K562 (cell line): ENCODE measurements at regions not wholly inside any gene's neighbourhood (a gene's known extent, or its start where the extent isn't known, plus 50 kb on each side); places are given as distances from the start of the nearest gene placed in this dataset.
A peak's percentile ranks its signal among the peaks of the same experiment; 100 is the strongest.

Source experiments
- ATAC-seq: fragments of 200-7000 bp; cut with Tn5 transposase; 3 replicates; pipeline ENCODE4 v1.9.1; 2020; ENCODE audit warnings: moderate library complexity
- BruUV-seq: library from RNA; stranded (reverse); fragments of 400-500 nt; replicated peaks from 2 replicates; lab custom pipeline; 2021; lab: Mats Ljungman, UMichigan
- CTCF ChIA-PET: fragments of 300-600 bp; formaldehyde crosslinking; extraction: SDS; loops from one replicate; lab custom pipeline; 2021; ENCODE audit warnings: low intra/inter-chr PET ratio; lab: Yijun Ruan, JAX
- POLR2A ChIA-PET: fragments of 300-600, 350-650 bp; sonication (Branson Sonifier 250); formaldehyde crosslinking; extraction: SDS; loops from one replicate; lab custom pipeline; 2021; ENCODE audit warnings: antibody characterized with exemption, inconsistent platforms; lab: Yijun Ruan, JAX
- DNase-seq, 4 experiments: peaks; one replicate each; pipeline versions ENCODE4 v3.0.0 to v3.0.0-alpha.2; 2011 to 2018; ENCODE audit warnings: low spot score in 3 of 4, mixed read lengths in 3 of 4; ENCODE audit errors: extremely low read depth in 1 of 4
- FAIRE-seq: peaks from 2 replicates; lab custom pipeline; 2011; peaks lifted over from hg19 to GRCh38; lab: Jason Lieb, UNC
- H2AFZ ChIP-seq: 2 replicates; pipeline ENCODE4 v1.6.0; 2011; ENCODE audit warnings: low read depth, low read length, control low read depth, inconsistent platforms
- H3K27ac ChIP-seq: fragments of 200-600 bp; 3 replicates; pipeline ENCODE4 v1.8.0; 2011; ENCODE audit warnings: low read depth, mild to moderate bottlenecking, control low read depth, inconsistent platforms, low read length, moderate library complexity, mixed read lengths; ENCODE audit errors: extremely low read depth
- H3K27me3 ChIP-seq, 2 experiments: fragments of 300-600 bp in 1 of 2; 2 replicates in 1 of 2; 3 replicates in 1 of 2; pipeline versions ENCODE4 v1.6.0 to v1.8.0; 2011; ENCODE audit warnings: inconsistent platforms in 2 of 2, low read length in 2 of 2, mild to moderate bottlenecking in 1 of 2, mixed read lengths in 1 of 2, moderate library complexity in 1 of 2; ENCODE audit not compliant: control insufficient read depth in 2 of 2, insufficient read depth in 2 of 2
- H3K36me3 ChIP-seq: fragments of 300-600 bp; 3 replicates; pipeline ENCODE4 v1.8.0; 2011; ENCODE audit warnings: mild to moderate bottlenecking, low read length, inconsistent platforms; ENCODE audit not compliant: control insufficient read depth, insufficient read depth
- H3K4me1 ChIP-seq, 2 experiments: fragments of 200-600 bp in 1 of 2; replicated peaks in 1 of 2; 2 replicates in 1 of 2; 3 replicates in 1 of 2; pipeline versions ENCODE4 v1.5.1 to v1.8.0; 2011; ENCODE audit warnings: inconsistent platforms in 2 of 2, low read length in 2 of 2, mild to moderate bottlenecking in 1 of 2, mixed read lengths in 1 of 2, moderate library complexity in 1 of 2; ENCODE audit not compliant: control insufficient read depth in 2 of 2, insufficient read depth in 2 of 2
- H3K4me2 ChIP-seq: 2 replicates; pipeline ENCODE4 v1.6.1; 2011; ENCODE audit warnings: low read length, control low read depth, inconsistent platforms, mixed read lengths; ENCODE audit not compliant: insufficient read depth
- H3K4me3 ChIP-seq: fragments of 200-600 bp; sonication (generic), shearing (Covaris generic); 2 replicates; pipeline ENCODE4 v1.5.1; 2016; ENCODE audit warnings: control low read depth, inconsistent platforms
- H3K79me2 ChIP-seq: fragments of 200-600 bp; 3 replicates; pipeline ENCODE4 v1.8.0; 2011; ENCODE audit warnings: low read length, inconsistent platforms; ENCODE audit not compliant: control insufficient read depth, insufficient read depth
- H3K9ac ChIP-seq, 2 experiments: 2 replicates each; pipeline versions ENCODE4 v1.6.0 to v1.6.1; 2011; ENCODE audit warnings: low read depth in 2 of 2, low read length in 2 of 2, control low read depth in 1 of 2, inconsistent platforms in 1 of 2, mild to moderate bottlenecking in 1 of 2, mixed read lengths in 1 of 2; ENCODE audit not compliant: insufficient read depth in 1 of 2
- H3K9me1 ChIP-seq: one replicate; pipeline ENCODE4 v1.6.0; 2011; ENCODE audit warnings: inconsistent platforms, mild to moderate bottlenecking, low read length, moderate library complexity; ENCODE audit not compliant: control insufficient read depth, insufficient read depth
- H3K9me3 ChIP-seq: replicated peaks from 2 replicates; pipeline ENCODE4 v1.5.1; 2011; ENCODE audit warnings: low read depth, low read length, inconsistent platforms; ENCODE audit not compliant: control insufficient read depth, insufficient read depth
- H4K20me1 ChIP-seq: replicated peaks from 2 replicates; pipeline ENCODE4 v1.6.1; 2011; ENCODE audit warnings: low read length, inconsistent platforms, mixed read lengths; ENCODE audit not compliant: control insufficient read depth, insufficient read depth
- ARID2 ChIP-seq: fragments of 450-650 bp; IDR thresholded peaks from 2 replicates; pipeline ENCODE4 v1.6.1; 2017; ENCODE audit warnings: antibody characterized with exemption, mild to moderate bottlenecking
- ARNT ChIP-seq, 2 experiments: fragments of 450-650 bp; IDR thresholded peaks; 2 replicates each; pipeline ENCODE4 v1.6.1; 2016; ENCODE audit warnings: mild to moderate bottlenecking in 1 of 2
- CREM ChIP-seq: IDR thresholded peaks from 2 replicates; pipeline ENCODE4 v1.6.1; 2014; ENCODE audit warnings: antibody characterized with exemption, low read depth
- EHMT2 ChIP-seq: fragments of 450-650 bp; IDR thresholded peaks from 2 replicates; pipeline ENCODE4 v1.6.1; 2018; ENCODE audit warnings: antibody characterized with exemption
- ELF1 ChIP-seq: fragments of 200-800 bp; sonication (Bioruptor generic); IDR thresholded peaks from 2 replicates; pipeline ENCODE4 v1.6.1; 2016; ENCODE audit warnings: missing genetic modification characterization, missing compliant biosample characterization
- HDGF ChIP-seq: fragments of 450-650 bp; IDR thresholded peaks from 2 replicates; pipeline ENCODE4 v1.6.1; 2016
- JUND ChIP-seq, 2 experiments: IDR thresholded peaks; 2 replicates in 1 of 2; 3 replicates in 1 of 2; pipeline ENCODE4 v1.6.1; 2011; ENCODE audit warnings: borderline replicate concordance in 2 of 2, low read depth in 2 of 2, low read length in 2 of 2, improper control_type of control experiment in 1 of 2, missing biosample characterization in 1 of 2, missing genetic modification characterization in 1 of 2, missing genetic modification reagents in 1 of 2
- KDM5B ChIP-seq: fragments of 200-600 bp; sonication (generic); IDR thresholded peaks from 2 replicates; pipeline ENCODE4 v1.6.1; 2012; ENCODE audit warnings: low read depth, mild to moderate bottlenecking, moderate library complexity, low read length, control low read depth, inconsistent platforms; ENCODE audit not compliant: insufficient replicate concordance
- MAFG ChIP-seq: fragments of 450-650 bp; conservative IDR thresholded peaks from 2 replicates; pipeline ENCODE4 v1.6.1; 2016; ENCODE audit warnings: missing genetic modification characterization, missing compliant biosample characterization
- NR4A1 ChIP-seq, 2 experiments: fragments of 250-450 bp in 1 of 2; fragments of 450-650 bp in 1 of 2; sonication (Bioruptor Pico) in 1 of 2; IDR thresholded peaks; 2 replicates each; pipeline versions ENCODE4 v1.4.0 to v1.6.1; 2016 to 2020; ENCODE audit warnings: mild to moderate bottlenecking in 2 of 2, missing compliant biosample characterization in 1 of 2, missing genetic modification characterization in 1 of 2, moderate library complexity in 1 of 2
- PHB2 ChIP-seq: fragments of 450-650 bp; IDR thresholded peaks from 2 replicates; pipeline ENCODE4 v1.6.1; 2017; ENCODE audit warnings: low read depth
- PKNOX1 ChIP-seq: fragments of 450-650 bp; IDR thresholded peaks from 2 replicates; pipeline ENCODE4 v1.6.1; 2016
- POLR2AphosphoS2 ChIP-seq: IDR thresholded peaks from 2 replicates; pipeline ENCODE4 v1.6.1; 2012; ENCODE audit warnings: low read length, improper control_type of control experiment
- SPI1 ChIP-seq: IDR thresholded peaks from 2 replicates; pipeline ENCODE4 v1.6.1; 2011; ENCODE audit warnings: low read depth, low read length, control low read depth, borderline replicate concordance
- SRSF3 ChIP-seq: fragments of 200-400 bp; formaldehyde crosslinking; IDR thresholded peaks from 2 replicates; pipeline ENCODE4 v1.6.1; 2016; ENCODE audit warnings: mild to moderate bottlenecking, low read length, moderate library complexity; ENCODE audit not compliant: insufficient read depth
- ZNF134 ChIP-seq: fragments of 250-450 bp; sonication (Bioruptor Pico); conservative IDR thresholded peaks from 2 replicates; pipeline ENCODE4 v1.4.0; 2020
- ZNF175 ChIP-seq: fragments of 200-800 bp; sonication (Bioruptor generic); IDR thresholded peaks from 2 replicates; pipeline ENCODE4 v1.6.1; 2016; ENCODE audit warnings: low read depth, mild to moderate bottlenecking, missing genetic modification characterization, missing compliant biosample characterization
- ZNF23 ChIP-seq: fragments of 250-450 bp; sonication (Bioruptor Pico); IDR thresholded peaks from 2 replicates; pipeline ENCODE4 v1.4.0; 2020; ENCODE audit warnings: mild to moderate bottlenecking
- ZNF253 ChIP-seq: fragments of 250-450 bp; sonication (Bioruptor Pico); conservative IDR thresholded peaks from 2 replicates; pipeline ENCODE4 v1.6.1; 2021; ENCODE audit warnings: mild to moderate bottlenecking
- ZNF512 ChIP-seq: IDR thresholded peaks from 2 replicates; pipeline ENCODE4 v1.6.1; 2016; ENCODE audit warnings: missing genetic modification characterization, missing compliant biosample characterization
- ZNF668 ChIP-seq: fragments of 250-450 bp; sonication (Bioruptor Pico); IDR thresholded peaks from 2 replicates; pipeline ENCODE4 v1.8.0; 2022; ENCODE audit warnings: mild to moderate bottlenecking, inconsistent platforms
- WGBS: fragments of 100-300 bp; shearing (Covaris generic); methylation state at CpG from one replicate; pipeline ENCODE4 v1.1.6; 2016; ENCODE audit warnings: low coverage, mixed read lengths; ENCODE audit not compliant: insufficient coverage; ENCODE audit errors: missing lambda C conversion rate; 5-methylcytosine and 5-hydroxymethylcytosine counted together
- in situ Hi-C: fragments of 300-500 bp; cut with MboI; formaldehyde crosslinking; loops from 4 replicates; pipeline ENCODE4 v1.15.0; 2018; ENCODE audit warnings: inconsistent platforms, mixed read lengths
- intact Hi-C: fragments of 100-400 bp; cut with micrococcal nuclease; formaldehyde crosslinking; loops from 2 replicates; pipeline ENCODE4 v1.14.2; 2022

GRCh38 chr2:195533771-195534642, 123.0 kb upstream of the SLC39A10 start:
- peak overlapping the region; percentile 52 for H3K4me2 ChIP-seq
- H3K27ac ChIP-seq = peak overlapping the region; percentile 58; the same call in 2 of the 3 replicates
- in situ Hi-C loops (no loop called here), intact Hi-C loops (loop anchor here (10.0 kb wide), 1 partner anchor 531 kb away; the partner anchor contains the start of gene DNAH7)
- POLR2A ChIA-PET = interaction anchor here (1.1 kb wide), 2 partner anchors 69 to 126 kb away, joined by 3 read pairs; no protein-coding TSS in a partner anchor
- no peak overlapping the region for H3K4me3 ChIP-seq
- no peaks in the 10 kb centered on the region for H4K20me1 ChIP-seq
- peak in 2 of 4 experiments; percentile 21 to 67 for DNase-seq
- H3K36me3 ChIP-seq = no peaks in the 10 kb centered on the region
- H3K4me1 ChIP-seq = peaks cover 10 to 57% of the 10 kb centered on the region in 2 experiments
- H2AFZ ChIP-seq = peak overlapping the region; percentile 80
- no peaks in the 10 kb centered on the region for H3K9me1 ChIP-seq
- no peaks in the 10 kb centered on the region for H3K27me3 ChIP-seq
- no peaks in the 10 kb centered on the region for H3K9me3 ChIP-seq
- CTCF ChIA-PET = no interaction called here
- H3K9ac ChIP-seq = peak overlapping the region; percentile 19 to 20; a peak in 1 of 4 replicates
- BruUV-seq = no TSS peak
- ATAC-seq = peak; percentile 61
- no peaks in the 10 kb centered on the region for H3K79me2 ChIP-seq
- FAIRE-seq = peak; percentile 81
- WGBS = 15% methylated on average over 8 of the region's 8 CpGs
- TF ChIP-seq SRSF3 (no peak), ZNF23 (CRISPR knock-in tag) (no peak), ZNF253 (no peak), PHB2 (no peak), ZNF134 (CRISPR knock-in tag) (no peak), SPI1 (no peak), ZNF668 (CRISPR knock-in tag) (no peak), HDGF (no peak), NR4A1 (CRISPR knock-in tag; IDR thresholded peaks at IDR 0.05) (no peak), NR4A1 (tag; IDR thresholded peaks at IDR 0.05) (no peak), ZNF512 (tag) (no peak), ZNF175 (CRISPR knock-in tag) (peak; percentile 63; the same call in 1 of the 2 replicates), JUND (IDR thresholded peaks at IDR 0.05; ENCODE audit: borderline replicate concordance, low read depth, low read length) (peak; percentile 70), JUND (tag; IDR thresholded peaks at IDR 0.05; ENCODE audit: borderline replicate concordance, low read depth, low read length) (peak; percentile 74; the same call in 1 of the 3 replicates), KDM5B (no peak), CREM (no peak), ARNT (IDR thresholded peaks at IDR 0.05) (no peak), ELF1 (tag) (no peak), POLR2AphosphoS2 (no peak), MAFG (tag) (no peak), EHMT2 (no peak), ARID2 (no peak), PKNOX1 (no peak)
